ENCODE measurements at regions not wholly inside any gene's neighbourhood (a gene's known extent, or its start where the extent isn't known, plus 50 kb on each side); places are given as distances from the start of the nearest gene placed in this dataset.

- TF ChIP-seq, protein P1, sequence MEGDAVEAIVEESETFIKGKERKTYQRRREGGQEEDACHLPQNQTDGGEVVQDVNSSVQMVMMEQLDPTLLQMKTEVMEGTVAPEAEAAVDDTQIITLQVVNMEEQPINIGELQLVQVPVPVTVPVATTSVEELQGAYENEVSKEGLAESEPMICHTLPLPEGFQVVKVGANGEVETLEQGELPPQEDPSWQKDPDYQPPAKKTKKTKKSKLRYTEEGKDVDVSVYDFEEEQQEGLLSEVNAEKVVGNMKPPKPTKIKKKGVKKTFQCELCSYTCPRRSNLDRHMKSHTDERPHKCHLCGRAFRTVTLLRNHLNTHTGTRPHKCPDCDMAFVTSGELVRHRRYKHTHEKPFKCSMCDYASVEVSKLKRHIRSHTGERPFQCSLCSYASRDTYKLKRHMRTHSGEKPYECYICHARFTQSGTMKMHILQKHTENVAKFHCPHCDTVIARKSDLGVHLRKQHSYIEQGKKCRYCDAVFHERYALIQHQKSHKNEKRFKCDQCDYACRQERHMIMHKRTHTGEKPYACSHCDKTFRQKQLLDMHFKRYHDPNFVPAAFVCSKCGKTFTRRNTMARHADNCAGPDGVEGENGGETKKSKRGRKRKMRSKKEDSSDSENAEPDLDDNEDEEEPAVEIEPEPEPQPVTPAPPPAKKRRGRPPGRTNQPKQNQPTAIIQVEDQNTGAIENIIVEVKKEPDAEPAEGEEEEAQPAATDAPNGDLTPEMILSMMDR (conservative IDR thresholded peaks at IDR 0.05 in 1 of 2, IDR thresholded peaks at IDR 0.05 in 1 of 2; ENCODE audit: extremely low read depth in 1 of 2, insufficient read depth in 1 of 2, low read depth in 1 of 2, low read length in 2 of 2), result no peak
- no peak for TF ChIP-seq EZH2 (IDR thresholded peaks at IDR 0.05; ENCODE audit: borderline replicate concordance, low read length)
Measured at GRCh38 chr3:174784206-174784934, 74.8 kb upstream of the NAALADL2 start.
